Right lobe of liver (tissue), 4 donors: ENCODE measurements at regions not wholly inside any gene's neighbourhood (a gene's known extent, or its start where the extent isn't known, plus 50 kb on each side); places are given as distances from the start of the nearest gene placed in this dataset.

ENCODE experiments used
- CTCF ChIP-seq, 4 donors: fragments of 200-600 bp in 3 of 4; fragments of 450-650 bp in 1 of 4; IDR thresholded peaks; one replicate each; pipeline versions ENCODE4 v1.5.1 to v1.8.0; 2016 to 2022; ENCODE audit warnings: antibody characterized with exemption in 4 of 4, mild to moderate bottlenecking in 2 of 4
- POLR2A ChIP-seq: fragments of 450-650 bp; IDR thresholded peaks from one replicate; pipeline ENCODE4 v1.6.1; 2017; ENCODE audit warnings: antibody characterized with exemption, mild to moderate bottlenecking
- donor health status: DM: no; HTN: no; CAD: no.
- donor health status: DM: no; HTN: no; CAD: no.
- donor health status: DM: no; HTN: yes; CAD: no.

GRCh38 chr9:32706004-32706724, 70.7 kb upstream of the TAF1L start:
- TF ChIP-seq CTCF (IDR thresholded peaks at IDR 0.05) (no peak), POLR2A (no peak)
